Mesendoderm (in vitro differentiated cells): ENCODE measurements at regions not wholly inside any gene's neighbourhood (a gene's known extent, or its start where the extent isn't known, plus 50 kb on each side); places are given as distances from the start of the nearest gene placed in this dataset.

Source experiments
- DNase-seq: peaks from one replicate; pipeline ENCODE4 v3.0.0; 2013
- H2AK5ac ChIP-seq: 2 replicates; pipeline ENCODE4 v1.6.1; 2013; ENCODE audit warnings: low read length, inconsistent platforms
- H2BK120ac ChIP-seq: 2 replicates; pipeline ENCODE4 v1.6.1; 2013; ENCODE audit warnings: low read depth, mild to moderate bottlenecking, low read length, moderate library complexity, mixed read lengths
- H2BK15ac ChIP-seq: replicated peaks from 2 replicates; pipeline ENCODE4 v1.6.1; 2013; ENCODE audit warnings: low read depth, mild to moderate bottlenecking, moderate library complexity
- H2BK5ac ChIP-seq: 2 replicates; pipeline ENCODE4 v1.6.1; 2013; ENCODE audit warnings: low read length, inconsistent platforms
- H3K18ac ChIP-seq: 2 replicates; pipeline ENCODE4 v1.6.1; 2013; ENCODE audit warnings: mild to moderate bottlenecking, low read length, mixed read lengths
- H3K23ac ChIP-seq: one replicate; pipeline ENCODE4 v1.6.1; 2013; ENCODE audit warnings: low read length
- H3K27ac ChIP-seq: 2 replicates; pipeline ENCODE4 v1.5.1; 2013; ENCODE audit warnings: low read depth, mild to moderate bottlenecking, inconsistent platforms, low read length, moderate library complexity
- H3K27me3 ChIP-seq: 2 replicates; pipeline ENCODE4 v1.6.1; 2013; ENCODE audit warnings: low read length, control low read depth, mild to moderate bottlenecking, inconsistent platforms; ENCODE audit not compliant: insufficient read depth, poor library complexity
- H3K36me3 ChIP-seq: 2 replicates; pipeline ENCODE4 v1.6.1; 2013; ENCODE audit warnings: low read length, inconsistent platforms; ENCODE audit not compliant: control insufficient read depth, insufficient read depth
- H3K4ac ChIP-seq: one replicate; pipeline ENCODE4 v1.6.1; 2013; ENCODE audit warnings: low read depth, mild to moderate bottlenecking, low read length, moderate library complexity
- H3K4me1 ChIP-seq: 2 replicates; pipeline ENCODE4 v1.6.1; 2013; ENCODE audit warnings: low read depth, low read length, inconsistent platforms; ENCODE audit not compliant: control insufficient read depth
- H3K4me2 ChIP-seq: 2 replicates; pipeline ENCODE4 v1.6.1; 2013; ENCODE audit warnings: low read length
- H3K4me3 ChIP-seq: 2 replicates; pipeline ENCODE4 v1.5.1; 2013; ENCODE audit warnings: mild to moderate bottlenecking, low read length
- H3K56ac ChIP-seq: one replicate; pipeline ENCODE4 v1.6.1; 2013; ENCODE audit warnings: low read length
- H3K79me1 ChIP-seq: 2 replicates; pipeline ENCODE4 v1.6.1; 2013; ENCODE audit warnings: low read length, inconsistent platforms
- H3K79me2 ChIP-seq: 2 replicates; pipeline ENCODE4 v1.6.1; 2013; ENCODE audit warnings: mild to moderate bottlenecking, low read length; ENCODE audit not compliant: control insufficient read depth, insufficient read depth
- H3K9ac ChIP-seq: 2 replicates; pipeline ENCODE4 v1.6.1; 2013; ENCODE audit warnings: low read length, inconsistent platforms
- H4K5ac ChIP-seq: one replicate; pipeline ENCODE4 v1.6.1; 2013; ENCODE audit warnings: low read length
- H4K8ac ChIP-seq: one replicate; pipeline ENCODE4 v1.6.1; 2013; ENCODE audit warnings: low read depth, mild to moderate bottlenecking, control low read depth, low read length, moderate library complexity
- WGBS: extraction: QIAGEN DNeasy Blood & Tissue Kit; methylation state at CpG from one replicate; pipeline ENCODE4 v1.1.7; 2013; ENCODE audit warnings: low lambda C conversion rate, missing lambda C conversion rate; ENCODE audit not compliant: insufficient coverage; ENCODE audit errors: extremely low coverage; 5-methylcytosine and 5-hydroxymethylcytosine counted together

GRCh38 chr10:89092981-89093380 lies 102.4 kb downstream of the FAS start:
- DNase-seq, result no peak
- Histone ChIP-seq H3K23ac (no peak overlapping the region), H3K27ac (no peak overlapping the region), H3K56ac (no peak overlapping the region), H3K9ac (no peak overlapping the region), H3K4me1 (no peaks in the 10 kb centered on the region), H2BK5ac (no peak overlapping the region), H2AK5ac (no peak overlapping the region), H2BK120ac (no peak overlapping the region), H3K4ac (no peak overlapping the region), H4K5ac (no peak overlapping the region), H3K4me3 (no peak overlapping the region), H3K18ac (no peak overlapping the region), H3K4me2 (no peak overlapping the region), H3K27me3 (no peaks in the 10 kb centered on the region), H2BK15ac (no peak overlapping the region), H4K8ac (no peak overlapping the region), H3K79me1 (no peaks in the 10 kb centered on the region), H3K79me2 (no peaks in the 10 kb centered on the region), H3K36me3 (no peaks in the 10 kb centered on the region)
- no CpG with 5 or more reads among the region's 4 CpGs for WGBS

- no peak for DNase-seq
- Histone ChIP-seq H3K4me3 (no peak overlapping the region), H2BK120ac (no peak overlapping the region), H3K27ac (no peak overlapping the region), H3K56ac (no peak overlapping the region), H4K5ac (no peak overlapping the region), H3K27me3 (no peaks in the 10 kb centered on the region), H2AK5ac (no peak overlapping the region), H3K4ac (no peak overlapping the region), H3K9ac (no peak overlapping the region), H3K18ac (no peak overlapping the region), H3K4me2 (no peak overlapping the region), H2BK15ac (no peak overlapping the region), H3K4me1 (no peaks in the 10 kb centered on the region), H3K79me2 (no peaks in the 10 kb centered on the region), H2BK5ac (no peak overlapping the region), H3K36me3 (no peaks in the 10 kb centered on the region), H3K79me1 (no peaks in the 10 kb centered on the region), H4K8ac (no peak overlapping the region), H3K23ac (no peak overlapping the region)
- WGBS, result no CpG with 5 or more reads among the region's 1 CpG
Observed at GRCh38 chr10:89092439-89092838, 101.8 kb downstream of the FAS start.

GRCh38 chr10:89091496-89091895 lies 100.9 kb downstream of the FAS start:
- Histone ChIP-seq H3K23ac (no peak overlapping the region), H2BK5ac (no peak overlapping the region), H3K18ac (no peak overlapping the region), H3K4ac (no peak overlapping the region), H3K79me1 (no peaks in the 10 kb centered on the region), H3K27me3 (no peaks in the 10 kb centered on the region), H3K36me3 (no peaks in the 10 kb centered on the region), H3K9ac (no peak overlapping the region), H4K8ac (no peak overlapping the region), H3K27ac (no peak overlapping the region), H2BK15ac (no peak overlapping the region), H3K4me2 (no peak overlapping the region), H4K5ac (no peak overlapping the region), H3K4me1 (peaks cover 2% of the 10 kb centered on the region), H2AK5ac (no peak overlapping the region), H3K56ac (no peak overlapping the region), H3K4me3 (no peak overlapping the region), H2BK120ac (no peak overlapping the region), H3K79me2 (no peaks in the 10 kb centered on the region)
- WGBS, result no CpG with 5 or more reads among the region's 3 CpGs
- no peak for DNase-seq

- Histone ChIP-seq H3K36me3 (no peaks in the 10 kb centered on the region), H4K5ac (no peak overlapping the region), H2BK15ac (no peak overlapping the region), H3K27me3 (no peaks in the 10 kb centered on the region), H3K27ac (no peak overlapping the region), H3K4ac (no peak overlapping the region), H3K56ac (no peak overlapping the region), H2BK120ac (no peak overlapping the region), H3K4me3 (no peak overlapping the region), H4K8ac (no peak overlapping the region), H3K4me1 (peaks cover 2% of the 10 kb centered on the region), H2BK5ac (no peak overlapping the region), H3K79me1 (no peaks in the 10 kb centered on the region), H3K9ac (no peak overlapping the region), H2AK5ac (no peak overlapping the region), H3K79me2 (no peaks in the 10 kb centered on the region), H3K4me2 (no peak overlapping the region), H3K23ac (no peak overlapping the region), H3K18ac (no peak overlapping the region)
- DNase-seq, result no peak
- no CpG with 5 or more reads among the region's 6 CpGs for WGBS
Observed at GRCh38 chr10:89090756-89091445, 100.3 kb downstream of the FAS start.

- H3K27ac ChIP-seq, result no peak overlapping the region
- peak; percentile 44 for DNase-seq
Observed at GRCh38 chr10:89086801-89087521, 96.4 kb downstream of the FAS start.

More at GRCh38 chr10:89086801-89087521, 96.4 kb downstream of the FAS start:
- no peak overlapping the region for H4K8ac ChIP-seq
- no peak overlapping the region for H3K4ac ChIP-seq
- H3K4me1 ChIP-seq, result peaks cover 2% of the 10 kb centered on the region
- H2BK5ac ChIP-seq, result no peak overlapping the region
- H3K4me3 ChIP-seq, result no peak overlapping the region
- no peaks in the 10 kb centered on the region for H3K79me2 ChIP-seq
- no peaks in the 10 kb centered on the region for H3K36me3 ChIP-seq
- no peaks in the 10 kb centered on the region for H3K79me1 ChIP-seq
- no peak overlapping the region for H3K56ac ChIP-seq
- no peak overlapping the region for H3K23ac ChIP-seq
- no peak overlapping the region for H3K18ac ChIP-seq
- no peak overlapping the region for H2AK5ac ChIP-seq
- H3K4me2 ChIP-seq, result no peak overlapping the region
- H2BK120ac ChIP-seq, result no peak overlapping the region
- no peak overlapping the region for H3K9ac ChIP-seq
- H4K5ac ChIP-seq, result no peak overlapping the region
- no peak overlapping the region for H2BK15ac ChIP-seq
- no CpG with 5 or more reads among the region's 13 CpGs for WGBS
- H3K27me3 ChIP-seq, result no peaks in the 10 kb centered on the region
